ENCODE measurements at regions not wholly inside any gene's neighbourhood (a gene's known extent, or its start where the extent isn't known, plus 50 kb on each side); places are given as distances from the start of the nearest gene placed in this dataset.

GRCh38 chr1:83027511-83027910 lies 971.4 kb downstream of the TTLL7 start:
- no peak for TF ChIP-seq CTCF (IDR thresholded peaks at IDR 0.05; ENCODE audit: control insufficient read depth, insufficient read depth, low read depth, low read length, missing control alignments)
- DNase-seq (ENCODE audit: low read depth): no peak
- no peak overlapping the region for H3K4me3 ChIP-seq (ENCODE audit: control insufficient read depth, low read depth, low read length)

GRCh38 chr1:83026745-83027144 lies 972.2 kb downstream of the TTLL7 start:
- TF ChIP-seq CTCF (IDR thresholded peaks at IDR 0.05; ENCODE audit: control insufficient read depth, insufficient read depth, low read depth, low read length, missing control alignments): no peak
- no peak for DNase-seq (ENCODE audit: low read depth)
- no peak overlapping the region for H3K4me3 ChIP-seq (ENCODE audit: control insufficient read depth, low read depth, low read length)

- no peak overlapping the region for H3K4me3 ChIP-seq (ENCODE audit: control insufficient read depth, low read depth, low read length)
- TF ChIP-seq CTCF (IDR thresholded peaks at IDR 0.05; ENCODE audit: control insufficient read depth, insufficient read depth, low read depth, low read length, missing control alignments): no peak
- no peak for DNase-seq (ENCODE audit: low read depth)
These were observed 974.6 kb downstream of the TTLL7 start for GRCh38 chr1:83024251-83024767.

- DNase-seq (ENCODE audit: low read depth): no peak
- no peak for TF ChIP-seq CTCF (IDR thresholded peaks at IDR 0.05; ENCODE audit: control insufficient read depth, insufficient read depth, low read depth, low read length, missing control alignments)
- no peak overlapping the region for H3K4me3 ChIP-seq (ENCODE audit: control insufficient read depth, low read depth, low read length)
These were observed 975.7 kb downstream of the TTLL7 start for GRCh38 chr1:83023212-83023611.

- DNase-seq (ENCODE audit: low read depth): no peak
- no peak for TF ChIP-seq CTCF (IDR thresholded peaks at IDR 0.05; ENCODE audit: control insufficient read depth, insufficient read depth, low read depth, low read length, missing control alignments)
- H3K4me3 ChIP-seq (ENCODE audit: control insufficient read depth, low read depth, low read length): no peak overlapping the region
These were observed 976.7 kb downstream of the TTLL7 start for GRCh38 chr1:83022206-83022605.

- DNase-seq (ENCODE audit: low read depth): no peak
- no peak for TF ChIP-seq CTCF (IDR thresholded peaks at IDR 0.05; ENCODE audit: control insufficient read depth, insufficient read depth, low read depth, low read length, missing control alignments)
- H3K4me3 ChIP-seq (ENCODE audit: control insufficient read depth, low read depth, low read length): no peak overlapping the region
These were observed 981.2 kb downstream of the TTLL7 start for GRCh38 chr1:83017701-83018100.

GRCh38 chr1:83017276-83017675 lies 981.7 kb downstream of the TTLL7 start:
- no peak overlapping the region for H3K4me3 ChIP-seq (ENCODE audit: control insufficient read depth, low read depth, low read length)
- TF ChIP-seq CTCF (IDR thresholded peaks at IDR 0.05; ENCODE audit: control insufficient read depth, insufficient read depth, low read depth, low read length, missing control alignments): no peak
- DNase-seq (ENCODE audit: low read depth): no peak
